Stomach (tissue), 4 donors: ENCODE measurements at regions not wholly inside any gene's neighbourhood (a gene's known extent, or its start where the extent isn't known, plus 50 kb on each side); places are given as distances from the start of the nearest gene placed in this dataset.

Experiments used
- POLR2A ChIP-seq, 4 donors: fragments of 450-650 bp; IDR thresholded peaks; one replicate each; pipeline ENCODE4 v1.6.1; 2016; ENCODE audit warnings: antibody characterized with exemption in 4 of 4, control low read depth in 2 of 4, mild to moderate bottlenecking in 1 of 4, moderate library complexity in 1 of 4
- POLR2AphosphoS5 ChIP-seq, 3 donors: sonication (generic); formaldehyde crosslinking; IDR thresholded peaks; one replicate each; pipeline ENCODE4 v1.6.1; 2016; ENCODE audit warnings: antibody characterized with exemption in 3 of 3
- TF ChIP-seq, protein P1 (sequence below), 7 experiments: fragments of 450-650 bp in 4 of 7; fragments of 200-600 bp in 3 of 7; sonication (generic) in 3 of 7; IDR thresholded peaks; one replicate each; pipeline ENCODE4 v1.5.1; 2016 to 2019; ENCODE audit warnings: antibody characterized with exemption in 7 of 7, control low read depth in 2 of 7, mild to moderate bottlenecking in 1 of 7

DNA sequence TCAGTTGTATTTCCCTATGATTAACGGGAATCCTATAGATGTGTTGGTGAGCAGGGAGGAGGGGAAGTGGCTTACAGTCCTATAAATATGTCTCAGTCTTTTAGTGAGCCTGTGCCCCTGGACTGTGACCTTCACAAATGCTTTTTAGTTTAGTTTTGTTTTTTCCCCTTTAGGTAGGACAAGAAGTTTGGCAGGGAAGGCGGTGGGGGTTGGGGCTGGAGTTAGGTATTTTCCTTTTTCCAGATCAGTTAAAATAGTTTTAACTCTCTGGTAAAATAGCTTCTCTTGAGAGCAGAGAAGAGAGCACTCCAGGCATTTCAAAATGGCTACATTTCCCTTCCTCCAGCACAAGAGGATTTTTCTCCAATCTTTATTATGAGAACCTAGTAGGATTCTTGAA lies 272.1 kb downstream of the SPATA31D1 start:
- TF ChIP-seq, protein P1, sequence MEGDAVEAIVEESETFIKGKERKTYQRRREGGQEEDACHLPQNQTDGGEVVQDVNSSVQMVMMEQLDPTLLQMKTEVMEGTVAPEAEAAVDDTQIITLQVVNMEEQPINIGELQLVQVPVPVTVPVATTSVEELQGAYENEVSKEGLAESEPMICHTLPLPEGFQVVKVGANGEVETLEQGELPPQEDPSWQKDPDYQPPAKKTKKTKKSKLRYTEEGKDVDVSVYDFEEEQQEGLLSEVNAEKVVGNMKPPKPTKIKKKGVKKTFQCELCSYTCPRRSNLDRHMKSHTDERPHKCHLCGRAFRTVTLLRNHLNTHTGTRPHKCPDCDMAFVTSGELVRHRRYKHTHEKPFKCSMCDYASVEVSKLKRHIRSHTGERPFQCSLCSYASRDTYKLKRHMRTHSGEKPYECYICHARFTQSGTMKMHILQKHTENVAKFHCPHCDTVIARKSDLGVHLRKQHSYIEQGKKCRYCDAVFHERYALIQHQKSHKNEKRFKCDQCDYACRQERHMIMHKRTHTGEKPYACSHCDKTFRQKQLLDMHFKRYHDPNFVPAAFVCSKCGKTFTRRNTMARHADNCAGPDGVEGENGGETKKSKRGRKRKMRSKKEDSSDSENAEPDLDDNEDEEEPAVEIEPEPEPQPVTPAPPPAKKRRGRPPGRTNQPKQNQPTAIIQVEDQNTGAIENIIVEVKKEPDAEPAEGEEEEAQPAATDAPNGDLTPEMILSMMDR (IDR thresholded peaks at IDR 0.05), result no peak
- TF ChIP-seq POLR2AphosphoS5 (IDR thresholded peaks at IDR 0.05) (no peak), POLR2A (IDR thresholded peaks at IDR 0.05) (no peak)
